Ishikawa (cell line): ENCODE measurements at regions not wholly inside any gene's neighbourhood (a gene's known extent, or its start where the extent isn't known, plus 50 kb on each side); places are given as distances from the start of the nearest gene placed in this dataset.

Experiments
- CEBPB ChIP-seq: IDR thresholded peaks from 2 replicates; pipeline ENCODE4 v1.6.1; 2012
- CREB1 ChIP-seq: IDR thresholded peaks from 2 replicates; pipeline ENCODE4 v1.6.1; 2012; ENCODE audit warnings: low read depth
- EGR1 ChIP-seq: IDR thresholded peaks from 2 replicates; pipeline ENCODE4 v1.6.1; 2012
- EP300 ChIP-seq: IDR thresholded peaks from 2 replicates; pipeline ENCODE4 v1.6.1; 2012; ENCODE audit warnings: borderline replicate concordance
- RAD21 ChIP-seq: IDR thresholded peaks from 2 replicates; pipeline ENCODE4 v1.6.1; 2012; ENCODE audit warnings: low read depth
- TAF1 ChIP-seq: IDR thresholded peaks from 2 replicates; pipeline ENCODE4 v1.6.1; 2012; ENCODE audit warnings: low read depth, mild to moderate bottlenecking
- TCF12 ChIP-seq: IDR thresholded peaks from 2 replicates; pipeline ENCODE4 v1.6.1; 2012; ENCODE audit warnings: low read depth
- YY1 ChIP-seq: IDR thresholded peaks from 2 replicates; pipeline ENCODE4 v1.6.1; 2012; ENCODE audit warnings: low read depth
- TF ChIP-seq, protein P1 (sequence below): IDR thresholded peaks from 2 replicates; pipeline ENCODE4 v1.6.1; 2012
- TF ChIP-seq, protein P2 (sequence below): IDR thresholded peaks from 2 replicates; pipeline ENCODE4 v1.6.1; 2012; ENCODE audit warnings: low read depth, mild to moderate bottlenecking
- TF ChIP-seq, protein P3 (sequence below): IDR thresholded peaks from 2 replicates; pipeline ENCODE4 v1.6.1; 2012

DNA sequence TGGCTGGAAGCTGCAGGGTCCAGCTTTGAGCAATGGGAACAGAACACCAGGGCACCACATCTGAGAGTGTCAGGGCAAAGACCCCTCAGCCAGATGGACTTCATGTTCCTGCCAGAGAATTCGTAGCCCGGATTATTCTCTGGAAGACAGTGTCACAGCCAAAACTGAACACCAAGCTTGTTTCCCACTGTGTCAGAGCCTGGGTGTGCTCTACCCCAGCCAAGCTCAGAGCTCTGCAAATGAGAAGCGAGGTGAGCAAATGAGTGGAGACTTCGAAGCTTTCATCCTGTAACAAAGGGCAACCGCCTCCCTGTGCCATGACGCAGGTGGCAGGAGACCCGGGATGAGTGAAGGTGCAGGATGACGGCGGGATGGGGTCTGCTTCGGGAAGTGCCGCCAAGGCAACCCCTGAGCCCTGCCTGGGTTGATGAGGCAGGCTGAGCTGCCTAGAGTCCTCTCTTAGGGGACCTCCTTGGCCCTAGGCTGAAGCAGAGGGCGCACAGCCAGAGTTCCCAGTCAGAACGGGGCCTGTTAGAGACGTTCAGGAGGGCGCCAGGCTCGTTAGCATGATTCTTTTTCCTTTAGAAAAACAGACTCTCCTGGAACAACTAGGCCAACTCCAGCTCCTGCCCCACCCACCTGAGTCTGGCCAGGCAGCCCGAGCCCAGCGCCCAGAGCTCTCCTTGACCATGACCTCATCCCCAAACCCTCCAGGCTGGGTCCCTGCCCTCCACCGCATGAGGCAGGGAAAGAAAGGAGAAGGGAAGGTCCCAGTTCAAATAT is 187.7 kb downstream of the SOD2 start:
- no peak for TF ChIP-seq YY1
- TF ChIP-seq, protein P1, sequence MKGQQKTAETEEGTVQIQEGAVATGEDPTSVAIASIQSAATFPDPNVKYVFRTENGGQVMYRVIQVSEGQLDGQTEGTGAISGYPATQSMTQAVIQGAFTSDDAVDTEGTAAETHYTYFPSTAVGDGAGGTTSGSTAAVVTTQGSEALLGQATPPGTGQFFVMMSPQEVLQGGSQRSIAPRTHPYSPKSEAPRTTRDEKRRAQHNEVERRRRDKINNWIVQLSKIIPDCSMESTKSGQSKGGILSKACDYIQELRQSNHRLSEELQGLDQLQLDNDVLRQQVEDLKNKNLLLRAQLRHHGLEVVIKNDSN = no peak
- no peak for TF ChIP-seq CREB1
- no peak for TF ChIP-seq CEBPB
- TF ChIP-seq, protein P2, sequence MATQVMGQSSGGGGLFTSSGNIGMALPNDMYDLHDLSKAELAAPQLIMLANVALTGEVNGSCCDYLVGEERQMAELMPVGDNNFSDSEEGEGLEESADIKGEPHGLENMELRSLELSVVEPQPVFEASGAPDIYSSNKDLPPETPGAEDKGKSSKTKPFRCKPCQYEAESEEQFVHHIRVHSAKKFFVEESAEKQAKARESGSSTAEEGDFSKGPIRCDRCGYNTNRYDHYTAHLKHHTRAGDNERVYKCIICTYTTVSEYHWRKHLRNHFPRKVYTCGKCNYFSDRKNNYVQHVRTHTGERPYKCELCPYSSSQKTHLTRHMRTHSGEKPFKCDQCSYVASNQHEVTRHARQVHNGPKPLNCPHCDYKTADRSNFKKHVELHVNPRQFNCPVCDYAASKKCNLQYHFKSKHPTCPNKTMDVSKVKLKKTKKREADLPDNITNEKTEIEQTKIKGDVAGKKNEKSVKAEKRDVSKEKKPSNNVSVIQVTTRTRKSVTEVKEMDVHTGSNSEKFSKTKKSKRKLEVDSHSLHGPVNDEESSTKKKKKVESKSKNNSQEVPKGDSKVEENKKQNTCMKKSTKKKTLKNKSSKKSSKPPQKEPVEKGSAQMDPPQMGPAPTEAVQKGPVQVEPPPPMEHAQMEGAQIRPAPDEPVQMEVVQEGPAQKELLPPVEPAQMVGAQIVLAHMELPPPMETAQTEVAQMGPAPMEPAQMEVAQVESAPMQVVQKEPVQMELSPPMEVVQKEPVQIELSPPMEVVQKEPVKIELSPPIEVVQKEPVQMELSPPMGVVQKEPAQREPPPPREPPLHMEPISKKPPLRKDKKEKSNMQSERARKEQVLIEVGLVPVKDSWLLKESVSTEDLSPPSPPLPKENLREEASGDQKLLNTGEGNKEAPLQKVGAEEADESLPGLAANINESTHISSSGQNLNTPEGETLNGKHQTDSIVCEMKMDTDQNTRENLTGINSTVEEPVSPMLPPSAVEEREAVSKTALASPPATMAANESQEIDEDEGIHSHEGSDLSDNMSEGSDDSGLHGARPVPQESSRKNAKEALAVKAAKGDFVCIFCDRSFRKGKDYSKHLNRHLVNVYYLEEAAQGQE = no peak
- TF ChIP-seq TAF1 = no peak
- TF ChIP-seq, protein P3, sequence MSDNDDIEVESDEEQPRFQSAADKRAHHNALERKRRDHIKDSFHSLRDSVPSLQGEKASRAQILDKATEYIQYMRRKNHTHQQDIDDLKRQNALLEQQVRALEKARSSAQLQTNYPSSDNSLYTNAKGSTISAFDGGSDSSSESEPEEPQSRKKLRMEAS = no peak
- TF ChIP-seq EGR1 = no peak
- no peak for TF ChIP-seq EP300
- TF ChIP-seq TCF12 = no peak
- TF ChIP-seq RAD21 = no peak
